HG02973 (cell line): ENCODE measurements at regions not wholly inside any gene's neighbourhood (a gene's known extent, or its start where the extent isn't known, plus 50 kb on each side); places are given as distances from the start of the nearest gene placed in this dataset.

Experiments used
- ATAC-seq: cut with Tn5 transposase; IDR thresholded peaks from one replicate; pipeline ENCODE4 v1.9.1; 2021; ENCODE audit warnings: moderate library complexity; ENCODE audit not compliant: unreplicated experiment

DNA sequence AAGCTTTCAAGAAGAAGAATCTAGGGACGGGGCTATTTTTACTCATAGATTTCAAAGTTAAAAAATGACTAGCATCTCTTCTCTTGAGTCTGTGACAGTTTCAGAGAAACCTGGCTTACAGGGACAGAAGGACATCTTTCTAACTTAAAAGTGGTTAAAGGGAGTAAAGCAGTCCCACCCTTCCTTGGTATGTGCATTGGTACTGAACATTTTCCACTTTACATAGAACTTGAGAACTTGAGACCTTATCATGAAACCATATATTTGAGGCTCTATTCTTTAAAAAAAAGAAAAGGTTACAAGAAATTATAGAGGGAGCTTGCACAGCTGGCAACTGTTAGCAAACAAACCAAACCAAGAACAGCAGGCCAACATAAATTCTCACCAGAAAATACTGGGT, 73.4 kb upstream of the GAREM1 start:
- no peak for ATAC-seq

DNA sequence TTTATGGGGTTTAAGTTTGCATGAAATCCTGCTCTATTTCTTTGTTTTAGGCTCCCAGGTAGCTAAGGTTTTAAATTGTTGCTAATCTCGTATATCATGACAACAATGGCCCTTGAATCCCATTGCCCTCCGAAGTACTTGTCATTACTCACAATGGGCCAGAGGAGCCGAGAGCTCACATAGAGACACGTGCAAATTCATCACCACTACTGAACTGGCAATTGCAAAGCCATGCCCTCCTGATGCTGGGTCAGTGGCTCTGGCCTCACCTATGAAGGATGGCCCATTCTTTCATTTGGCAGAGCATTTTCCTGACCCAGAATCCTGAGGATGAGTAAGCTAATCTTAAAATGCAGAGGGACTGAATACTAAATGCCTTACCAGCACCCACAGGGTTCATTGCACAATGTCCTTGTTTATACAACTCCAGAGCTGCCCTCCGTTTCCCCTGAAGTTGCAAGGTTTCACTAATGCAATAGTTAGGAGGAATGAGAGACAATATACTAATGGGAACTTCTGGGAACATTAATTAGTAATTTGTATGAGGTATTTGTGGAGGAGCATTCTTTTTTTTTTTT, 71.6 kb upstream of the GAREM1 start:
- no peak for ATAC-seq

- ATAC-seq, result peak; percentile 99
Observed at GRCh38 chr18:32530947-32531651, 60.4 kb upstream of the GAREM1 start.

- no peak for ATAC-seq
Observed at GRCh38 chr18:32529722-32530420, 59.2 kb upstream of the GAREM1 start.

GRCh38 chr18:32520771-32521170, 50.1 kb upstream of the GAREM1 start:
- no peak for ATAC-seq
